HG02588 (cell line): ENCODE measurements at regions not wholly inside any gene's neighbourhood (a gene's known extent, or its start where the extent isn't known, plus 50 kb on each side); places are given as distances from the start of the nearest gene placed in this dataset.

Experiments used
- ATAC-seq: cut with Tn5 transposase; IDR thresholded peaks from one replicate; pipeline ENCODE4 v1.9.1; 2021; ENCODE audit warnings: mild to moderate bottlenecking, moderate library complexity; ENCODE audit not compliant: unreplicated experiment

GRCh38 chr12:29086325-29087271 is 62.5 kb upstream of the FAR2 start:
- ATAC-seq, result no peak

GRCh38 chr12:29088611-29089219 is 60.4 kb upstream of the FAR2 start:
- no peak for ATAC-seq
